ENCODE measurements at regions not wholly inside any gene's neighbourhood (a gene's known extent, or its start where the extent isn't known, plus 50 kb on each side); places are given as distances from the start of the nearest gene placed in this dataset.

DNA sequence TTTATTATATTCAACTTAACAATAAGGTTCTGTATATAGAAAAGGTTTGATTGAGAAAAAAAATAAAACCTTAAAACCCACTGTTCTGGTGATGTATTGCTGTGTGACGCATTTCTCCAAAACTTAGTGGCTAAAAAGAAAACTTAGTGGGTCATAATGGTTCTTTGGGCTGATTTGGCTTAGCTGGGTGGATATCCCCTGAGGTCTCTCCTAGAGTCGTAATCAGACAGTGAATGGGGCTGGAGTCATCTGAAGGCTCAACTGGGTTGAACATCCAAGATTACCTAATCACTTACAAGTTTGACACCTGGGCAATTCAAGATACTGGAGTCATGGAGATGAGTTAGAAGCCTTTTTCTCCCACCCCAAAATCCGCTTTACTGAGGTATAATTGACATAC is 111.6 kb upstream of the TBL1XR1 start:
- Histone ChIP-seq H3K9ac (ENCODE audit: insufficient read depth, low read depth, low read length) (no peak overlapping the region), H2AFZ (ENCODE audit: low read length) (no peak overlapping the region), H3K9me3 (ENCODE audit: low read length) (no peaks in the 10 kb centered on the region; the same call in 1 of the 2 replicates), H4K20me1 (ENCODE audit: insufficient read depth, low read length) (no peaks in the 10 kb centered on the region), H3K79me2 (ENCODE audit: insufficient read depth, low read length) (no peaks in the 10 kb centered on the region), H3K4me2 (ENCODE audit: low read depth, low read length) (no peak overlapping the region), H3K4me1 (ENCODE audit: insufficient read depth, low read length) (no peaks in the 10 kb centered on the region), H3K27me3 (ENCODE audit: control insufficient read depth in 1 of 2, insufficient read depth in 2 of 2, low read length in 2 of 2) (no peaks in the 10 kb centered on the region), H3K4me3 (replicated peaks in 1 of 3; ENCODE audit: insufficient read depth in 1 of 3, low read depth in 2 of 3, low read length in 3 of 3) (no peak overlapping the region), H3K36me3 (replicated peaks in 1 of 2; ENCODE audit: control insufficient read depth in 1 of 2, insufficient read depth in 2 of 2, low read length in 2 of 2) (no peaks in the 10 kb centered on the region), H3K27ac (ENCODE audit: extremely low read length, insufficient read depth, low read length) (no peak overlapping the region)
- in situ Hi-C loops (cut with HindIII; ENCODE audit: extremely low pct_ligation_motif_present, low pct_unique_long_range_greater_than_20kb) (no loop called here), intact Hi-C loops (cut with micrococcal nuclease; ENCODE audit: unreplicated experiment) (no loop called here)
- CTCF ChIA-PET (ENCODE audit: low intra/inter-chr PET ratio, low total read pairs), result no interaction called here
- BruUV-seq (replicated peaks), result no TSS peak
- POLR2A ChIA-PET, result no interaction called here
- FAIRE-seq (no peak), DNase-seq (ENCODE audit: low spot score) (no peak), ATAC-seq (no peak)
- 44% methylated on average over 3 of the region's 3 CpGs for WGBS (ENCODE audit: low lambda C conversion rate)
- TF ChIP-seq LCORL (IDR thresholded peaks at IDR 0.05), result no peak
- no peak for TF ChIP-seq LCORL (CRISPR knock-in tag; IDR thresholded peaks at IDR 0.05)
- TF ChIP-seq SKIL (CRISPR knock-in tag; IDR thresholded peaks at IDR 0.05; ENCODE audit: borderline replicate concordance), result no peak
- no peak for TF ChIP-seq MXD3 (CRISPR knock-in tag; IDR thresholded peaks at IDR 0.05)
- TF ChIP-seq ZBTB25 (CRISPR knock-in tag; IDR thresholded peaks at IDR 0.05), result no peak
- TF ChIP-seq ZNF567 (CRISPR knock-in tag; IDR thresholded peaks at IDR 0.05; ENCODE audit: borderline replicate concordance), result no peak
- TF ChIP-seq USF2 (IDR thresholded peaks at IDR 0.05; ENCODE audit: low read depth, low read length), result no peak
- no peak for TF ChIP-seq USF2 (CRISPR knock-in tag; IDR thresholded peaks at IDR 0.05; ENCODE audit: borderline replicate concordance)
- no peak for TF ChIP-seq ZNF772 (CRISPR knock-in tag; IDR thresholded peaks at IDR 0.05)
- no peak for TF ChIP-seq MED1 (CRISPR knock-in tag; IDR thresholded peaks at IDR 0.05)
- no peak for TF ChIP-seq DDIT3 (CRISPR knock-in tag; IDR thresholded peaks at IDR 0.05)
- TF ChIP-seq RCOR2 (CRISPR knock-in tag; IDR thresholded peaks at IDR 0.05), result no peak
- TF ChIP-seq PRPF4 (IDR thresholded peaks at IDR 0.05; ENCODE audit: low read depth, low read length, poor library complexity, severe bottlenecking), result no peak
- TF ChIP-seq PRMT3 (CRISPR knock-in tag; IDR thresholded peaks at IDR 0.05; ENCODE audit: borderline replicate concordance, low read depth), result no peak
- TF ChIP-seq ETS1 (CRISPR knock-in tag; IDR thresholded peaks at IDR 0.05), result no peak
- TF ChIP-seq EHMT2 (IDR thresholded peaks at IDR 0.05; ENCODE audit: borderline replicate concordance, low read depth, low read length), result no peak
- no peak for TF ChIP-seq ZNF274 (CRISPR knock-in tag; IDR thresholded peaks at IDR 0.05)
- no peak for TF ChIP-seq HES4 (CRISPR knock-in tag; IDR thresholded peaks at IDR 0.05; ENCODE audit: borderline replicate concordance)
